B cell (primary cell): ENCODE measurements at regions not wholly inside any gene's neighbourhood (a gene's known extent, or its start where the extent isn't known, plus 50 kb on each side); places are given as distances from the start of the nearest gene placed in this dataset.

Experiments used
- ATAC-seq: fragments of 200-7000 bp; cut with Tn5 transposase; one replicate; pipeline ENCODE4 v1.10.0; 2021; ENCODE audit warnings: low read depth, mild to moderate bottlenecking, moderate number of reproducible peaks, moderate library complexity
- CTCF ChIA-PET: fragments of 350-600 bp; sonication (Branson Sonifier 250); formaldehyde crosslinking; loops from one replicate; lab custom pipeline; 2021; ENCODE audit warnings: antibody characterized with exemption, inconsistent platforms; lab: Charles Lee
- POLR2A ChIA-PET: fragments of 350-600 bp; sonication (Branson Sonifier 250); formaldehyde crosslinking; loops from one replicate; lab custom pipeline; 2021; ENCODE audit warnings: antibody characterized with exemption; lab: Charles Lee
- DNase-seq: peaks from one replicate; pipeline ENCODE4 v3.0.0; 2013
- H2AFZ ChIP-seq: 2 replicates; pipeline ENCODE4 v1.6.1; 2012; ENCODE audit warnings: mild to moderate bottlenecking, low read depth, low read length; ENCODE audit not compliant: insufficient read depth, poor library complexity, severe bottlenecking
- H3K27ac ChIP-seq, 2 donors: 1 replicate in 1 of 2; 2 replicates in 1 of 2; pipeline ENCODE4 v1.5.1; 2012 to 2013; ENCODE audit warnings: low read length in 2 of 2, mild to moderate bottlenecking in 2 of 2, moderate library complexity in 1 of 2
- H3K27me3 ChIP-seq, 4 experiments: fragments of 200-600 bp in 1 of 4; sonication (generic) in 1 of 4; replicated peaks in 1 of 4; 1 replicate in 2 of 4; 2 replicates in 2 of 4; pipeline versions ENCODE4 v1.6.1 to v1.7.0; 2013 to 2016; ENCODE audit warnings: low read length in 3 of 4, mild to moderate bottlenecking in 2 of 4, mixed read lengths in 1 of 4, moderate library complexity in 1 of 4; ENCODE audit not compliant: insufficient read depth in 4 of 4, control insufficient read depth in 3 of 4; ENCODE audit errors: control extremely low read depth in 1 of 4
- H3K36me3 ChIP-seq, 2 experiments: replicated peaks in 1 of 2; 1 replicate in 1 of 2; 2 replicates in 1 of 2; pipeline versions ENCODE4 v1.6.1 to v1.7.1; 2013; ENCODE audit warnings: low read length in 1 of 2; ENCODE audit not compliant: insufficient read depth in 2 of 2, control insufficient read depth in 1 of 2; ENCODE audit errors: control extremely low read depth in 1 of 2, extremely low read depth in 1 of 2
- H3K4me1 ChIP-seq, 2 donors: fragments of 200-600 bp in 1 of 2; sonication (generic) in 1 of 2; 1 replicate in 1 of 2; 2 replicates in 1 of 2; pipeline versions ENCODE4 v1.5.1 to v1.6.1; 2013 to 2017; ENCODE audit warnings: low read length in 2 of 2; ENCODE audit not compliant: control insufficient read depth in 2 of 2, insufficient read depth in 2 of 2
- H3K4me2 ChIP-seq: replicated peaks from 2 replicates; pipeline ENCODE3; 2012; ENCODE audit warnings: mild to moderate bottlenecking, low read depth, low read length; ENCODE audit not compliant: poor library complexity, severe bottlenecking
- H3K4me3 ChIP-seq, 5 experiments: fragments of 200-600 bp in 1 of 5; sonication (generic) in 1 of 5; 1 replicate in 3 of 5; 2 replicates in 2 of 5; pipeline versions ENCODE4 v1.5.1 to v1.7.0; 2011 to 2016; ENCODE audit warnings: low read length in 4 of 5, mild to moderate bottlenecking in 4 of 5, low read depth in 2 of 5, control low read depth in 1 of 5, moderate library complexity in 1 of 5; ENCODE audit not compliant: insufficient read depth in 1 of 5; ENCODE audit errors: control extremely low read depth in 1 of 5, extremely low read depth in 1 of 5
- H3K79me2 ChIP-seq: fragments of 200-600 bp; sonication (generic); one replicate; pipeline ENCODE4 v1.6.0; 2016; ENCODE audit warnings: low read length; ENCODE audit not compliant: control insufficient read depth, insufficient read depth
- H3K9ac ChIP-seq: fragments of 200-600 bp; sonication (generic); 2 replicates; pipeline ENCODE4 v1.6.1; 2017; ENCODE audit warnings: mild to moderate bottlenecking, low read length, moderate library complexity
- H3K9me3 ChIP-seq, 3 donors: one replicate each; pipeline versions ENCODE4 v1.6.1 to v1.7.1; 2013; ENCODE audit warnings: low read length in 2 of 3; ENCODE audit not compliant: control insufficient read depth in 2 of 3, insufficient read depth in 1 of 3; ENCODE audit errors: control extremely low read depth in 1 of 3
- H4K20me1 ChIP-seq: 2 replicates; pipeline ENCODE4 v1.6.0; 2012; ENCODE audit warnings: mild to moderate bottlenecking, low read length; ENCODE audit not compliant: insufficient read depth, control insufficient read depth, poor library complexity, severe bottlenecking
- H3K27ac Mint-ChIP-seq: one replicate; pipeline ENCODE4 v1.8.0; 2021; ENCODE audit warnings: mixed read lengths
- H3K27me3 Mint-ChIP-seq: one replicate; pipeline ENCODE4 v1.8.0; 2021; ENCODE audit warnings: mixed read lengths
- H3K4me1 Mint-ChIP-seq: one replicate; pipeline ENCODE4 v1.8.0; 2021; ENCODE audit warnings: mixed read lengths
- H3K4me3 Mint-ChIP-seq: one replicate; pipeline ENCODE4 v1.8.0; 2021; ENCODE audit warnings: mixed read lengths
- H3K9me3 Mint-ChIP-seq: one replicate; pipeline ENCODE4 v1.8.0; 2022; ENCODE audit warnings: mixed read lengths; ENCODE audit not compliant: insufficient read depth
- EZH2 ChIP-seq: IDR thresholded peaks from 2 replicates; pipeline ENCODE4 v1.6.1; 2012; ENCODE audit warnings: borderline replicate concordance, low read depth, mild to moderate bottlenecking, moderate library complexity, low read length; ENCODE audit not compliant: insufficient read depth, poor library complexity, severe bottlenecking
- WGBS: methylation state at CpG from one replicate; pipeline ENCODE4 v1.1.5; 2013; ENCODE audit warnings: missing lambda C conversion rate; ENCODE audit not compliant: insufficient coverage; 5-methylcytosine and 5-hydroxymethylcytosine counted together
- intact Hi-C: fragments of 100-400 bp; cut with micrococcal nuclease; formaldehyde crosslinking; loops from one replicate; pipeline ENCODE4 v1.10.0; 2022
- TF ChIP-seq, protein P1 (sequence below): fragments of 200-600 bp; IDR thresholded peaks from one replicate; pipeline ENCODE4 v1.8.0; 2022; ENCODE audit warnings: antibody characterized with exemption, mild to moderate bottlenecking

- ATAC-seq, result no peak
- H3K9me3 Mint-ChIP-seq, result no peaks in the 10 kb centered on the region
- ChIA-PET POLR2A (no interaction called here), CTCF (no interaction called here)
- Histone ChIP-seq H3K27ac (no peak overlapping the region), H3K4me3 (no peak overlapping the region), H3K9me3 (no peaks in the 10 kb centered on the region), H3K27me3 (no peaks in the 10 kb centered on the region), H2AFZ (no peak overlapping the region), H3K9ac (no peak overlapping the region), H3K79me2 (no peaks in the 10 kb centered on the region), H4K20me1 (no peaks in the 10 kb centered on the region), H3K4me1 (no peaks in the 10 kb centered on the region), H3K36me3 (no peaks in the 10 kb centered on the region), H3K4me2 (no peak overlapping the region)
- DNase-seq, result no peak
- no peaks in the 10 kb centered on the region for H3K4me1 Mint-ChIP-seq
- WGBS, result 96% methylated on average over 3 of the region's 3 CpGs
- intact Hi-C loops, result no loop called here
- TF ChIP-seq EZH2, result no peak
- TF ChIP-seq, protein P1, sequence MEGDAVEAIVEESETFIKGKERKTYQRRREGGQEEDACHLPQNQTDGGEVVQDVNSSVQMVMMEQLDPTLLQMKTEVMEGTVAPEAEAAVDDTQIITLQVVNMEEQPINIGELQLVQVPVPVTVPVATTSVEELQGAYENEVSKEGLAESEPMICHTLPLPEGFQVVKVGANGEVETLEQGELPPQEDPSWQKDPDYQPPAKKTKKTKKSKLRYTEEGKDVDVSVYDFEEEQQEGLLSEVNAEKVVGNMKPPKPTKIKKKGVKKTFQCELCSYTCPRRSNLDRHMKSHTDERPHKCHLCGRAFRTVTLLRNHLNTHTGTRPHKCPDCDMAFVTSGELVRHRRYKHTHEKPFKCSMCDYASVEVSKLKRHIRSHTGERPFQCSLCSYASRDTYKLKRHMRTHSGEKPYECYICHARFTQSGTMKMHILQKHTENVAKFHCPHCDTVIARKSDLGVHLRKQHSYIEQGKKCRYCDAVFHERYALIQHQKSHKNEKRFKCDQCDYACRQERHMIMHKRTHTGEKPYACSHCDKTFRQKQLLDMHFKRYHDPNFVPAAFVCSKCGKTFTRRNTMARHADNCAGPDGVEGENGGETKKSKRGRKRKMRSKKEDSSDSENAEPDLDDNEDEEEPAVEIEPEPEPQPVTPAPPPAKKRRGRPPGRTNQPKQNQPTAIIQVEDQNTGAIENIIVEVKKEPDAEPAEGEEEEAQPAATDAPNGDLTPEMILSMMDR, result no peak
- peaks cover 8% of the 10 kb centered on the region for H3K27me3 Mint-ChIP-seq
- no peak overlapping the region for H3K4me3 Mint-ChIP-seq
- no peak overlapping the region for H3K27ac Mint-ChIP-seq
Measured at GRCh38 chr2:7132753-7133152, 215.5 kb downstream of the RNF144A start.

GRCh38 chr2:7133521-7133920 is 216.3 kb downstream of the RNF144A start:
- ChIA-PET POLR2A (no interaction called here), CTCF (no interaction called here)
- Histone ChIP-seq H3K79me2 (no peaks in the 10 kb centered on the region), H3K4me3 (no peak overlapping the region), H3K4me2 (no peak overlapping the region), H4K20me1 (no peaks in the 10 kb centered on the region), H3K36me3 (no peaks in the 10 kb centered on the region), H2AFZ (no peak overlapping the region), H3K27me3 (no peaks in the 10 kb centered on the region), H3K9ac (no peak overlapping the region), H3K9me3 (no peaks in the 10 kb centered on the region), H3K4me1 (no peaks in the 10 kb centered on the region), H3K27ac (no peak overlapping the region)
- peaks cover 8% of the 10 kb centered on the region for H3K27me3 Mint-ChIP-seq
- no peak for TF ChIP-seq EZH2
- TF ChIP-seq, protein P1, result no peak
- H3K9me3 Mint-ChIP-seq, result no peaks in the 10 kb centered on the region
- WGBS, result 100% methylated on average over 4 of the region's 4 CpGs
- intact Hi-C loops, result no loop called here
- H3K4me3 Mint-ChIP-seq, result no peak overlapping the region
- no peak for DNase-seq
- no peak for ATAC-seq
- no peak overlapping the region for H3K27ac Mint-ChIP-seq
- H3K4me1 Mint-ChIP-seq, result no peaks in the 10 kb centered on the region
